ENCODE measurements at regions not wholly inside any gene's neighbourhood (a gene's known extent, or its start where the extent isn't known, plus 50 kb on each side); places are given as distances from the start of the nearest gene placed in this dataset.

- H3K27ac ChIP-seq (ENCODE audit: low read depth, low read length, poor library complexity, severe bottlenecking), result no peak overlapping the region
- intact Hi-C loops (cut with micrococcal nuclease; ENCODE audit: unreplicated experiment), result no loop called here
- BruUV-seq (replicated peaks), result no TSS peak
- CTCF ChIA-PET, result no interaction called here
- no peak for DNase-seq (ENCODE audit: low spot score)
- TF ChIP-seq CTCF (conservative IDR thresholded peaks at IDR 0.05; ENCODE audit: low read depth, low read length) (no peak), EZH2 (IDR thresholded peaks at IDR 0.05; ENCODE audit: borderline replicate concordance, low read depth, low read length, poor library complexity, severe bottlenecking) (no peak)
- POLR2A ChIA-PET (ENCODE audit: low non-redundant PET), result interaction anchor here (0.7 kb wide), 1 partner anchor 123 kb away, joined by 5 read pairs; no protein-coding TSS in a partner anchor
- peaks cover 10% of the 10 kb centered on the region for H3K4me1 ChIP-seq (ENCODE audit: insufficient read depth, low read length, poor library complexity, severe bottlenecking)
- no peaks in the 10 kb centered on the region for H3K36me3 ChIP-seq (ENCODE audit: insufficient read depth, low read length, poor library complexity, severe bottlenecking)
- no peaks in the 10 kb centered on the region for H3K9me3 ChIP-seq (ENCODE audit: low read depth, low read length, poor library complexity, severe bottlenecking)
- no peak overlapping the region for H3K4me3 ChIP-seq (ENCODE audit: low read depth, low read length, poor library complexity, severe bottlenecking)
- no peaks in the 10 kb centered on the region for H3K27me3 ChIP-seq (replicated peaks; ENCODE audit: insufficient read depth, low read depth, low read length, poor library complexity)
These were observed 467.1 kb downstream of the LMO4 start for GRCh38 chr1:87795615-87796337.

- TF ChIP-seq CTCF (conservative IDR thresholded peaks at IDR 0.05; ENCODE audit: low read depth, low read length) (no peak), EZH2 (IDR thresholded peaks at IDR 0.05; ENCODE audit: borderline replicate concordance, low read depth, low read length, poor library complexity, severe bottlenecking) (no peak)
- Histone ChIP-seq H3K4me3 (ENCODE audit: low read depth, low read length, poor library complexity, severe bottlenecking) (no peak overlapping the region), H3K27me3 (replicated peaks; ENCODE audit: insufficient read depth, low read depth, low read length, poor library complexity) (no peaks in the 10 kb centered on the region), H3K4me1 (ENCODE audit: insufficient read depth, low read length, poor library complexity, severe bottlenecking) (peaks cover 10% of the 10 kb centered on the region), H3K27ac (ENCODE audit: low read depth, low read length, poor library complexity, severe bottlenecking) (no peak overlapping the region), H3K9me3 (ENCODE audit: low read depth, low read length, poor library complexity, severe bottlenecking) (no peaks in the 10 kb centered on the region), H3K36me3 (ENCODE audit: insufficient read depth, low read length, poor library complexity, severe bottlenecking) (no peaks in the 10 kb centered on the region)
- ChIA-PET POLR2A (ENCODE audit: low non-redundant PET) (no interaction called here), CTCF (no interaction called here)
- BruUV-seq (replicated peaks), result no TSS peak
- DNase-seq (ENCODE audit: low spot score), result no peak
- intact Hi-C loops (cut with micrococcal nuclease; ENCODE audit: unreplicated experiment), result no loop called here
These were observed 467.8 kb downstream of the LMO4 start for GRCh38 chr1:87796471-87796901.

GRCh38 chr1:87799451-87799850 is 470.8 kb downstream of the LMO4 start:
- no peaks in the 10 kb centered on the region for H3K9me3 ChIP-seq (ENCODE audit: low read depth, low read length, poor library complexity, severe bottlenecking)
- ChIA-PET POLR2A (ENCODE audit: low non-redundant PET) (no interaction called here), CTCF (no interaction called here)
- H3K36me3 ChIP-seq (ENCODE audit: insufficient read depth, low read length, poor library complexity, severe bottlenecking), result no peaks in the 10 kb centered on the region
- no peaks in the 10 kb centered on the region for H3K27me3 ChIP-seq (replicated peaks; ENCODE audit: insufficient read depth, low read depth, low read length, poor library complexity)
- intact Hi-C loops (cut with micrococcal nuclease; ENCODE audit: unreplicated experiment), result no loop called here
- peaks cover 10% of the 10 kb centered on the region for H3K4me1 ChIP-seq (ENCODE audit: insufficient read depth, low read length, poor library complexity, severe bottlenecking)
- H3K27ac ChIP-seq (ENCODE audit: low read depth, low read length, poor library complexity, severe bottlenecking), result no peak overlapping the region
- no peak overlapping the region for H3K4me3 ChIP-seq (ENCODE audit: low read depth, low read length, poor library complexity, severe bottlenecking)
- DNase-seq (ENCODE audit: low spot score), result no peak
- no peak for TF ChIP-seq EZH2 (IDR thresholded peaks at IDR 0.05; ENCODE audit: borderline replicate concordance, low read depth, low read length, poor library complexity, severe bottlenecking)
- TF ChIP-seq CTCF (conservative IDR thresholded peaks at IDR 0.05; ENCODE audit: low read depth, low read length), result no peak
- no TSS peak for BruUV-seq (replicated peaks)

All from A673 (cell line).